DND-41 (cell line): ENCODE measurements at regions not wholly inside any gene's neighbourhood (a gene's known extent, or its start where the extent isn't known, plus 50 kb on each side); places are given as distances from the start of the nearest gene placed in this dataset.

ENCODE experiments used
- ATAC-seq: fragments of 200-7000 bp; cut with Tn5 transposase; 3 replicates; pipeline ENCODE4 v1.9.1; 2021; ENCODE audit warnings: low read depth; ENCODE audit not compliant: insufficient read depth
- DNase-seq: peaks from one replicate; pipeline ENCODE4 v3.0.0-alpha.2; 2020
- H2AFZ ChIP-seq: 2 replicates; pipeline ENCODE4 v1.6.0; 2012; ENCODE audit warnings: low read depth, low read length
- H3K27ac ChIP-seq: 2 replicates; pipeline ENCODE4 v1.5.1; 2012; ENCODE audit warnings: low read length, inconsistent platforms
- H3K27me3 ChIP-seq: fragments of 200-600 bp; sonication (generic); 2 replicates; pipeline ENCODE4 v1.6.0; 2012; ENCODE audit warnings: low read length, mild to moderate bottlenecking, inconsistent platforms; ENCODE audit not compliant: insufficient read depth, poor library complexity
- H3K36me3 ChIP-seq: 2 replicates; pipeline ENCODE4 v1.5.1; 2012; ENCODE audit warnings: low read length, inconsistent platforms; ENCODE audit not compliant: insufficient read depth
- H3K4me1 ChIP-seq: 2 replicates; pipeline ENCODE4 v1.5.1; 2012; ENCODE audit warnings: mild to moderate bottlenecking, low read length; ENCODE audit not compliant: insufficient read depth
- H3K4me2 ChIP-seq: 2 replicates; pipeline ENCODE4 v1.6.0; 2012; ENCODE audit warnings: mild to moderate bottlenecking, moderate library complexity, low read length, inconsistent platforms; ENCODE audit not compliant: insufficient read depth
- H3K4me3 ChIP-seq, 2 experiments: fragments of 200-600 bp in 1 of 2; shearing (Covaris generic) in 1 of 2; 2 replicates each; pipeline ENCODE4 v1.5.1; 2012 to 2016; ENCODE audit warnings: inconsistent platforms in 2 of 2, low read length in 2 of 2, mild to moderate bottlenecking in 2 of 2, low read depth in 1 of 2, moderate library complexity in 1 of 2
- H3K79me2 ChIP-seq: 2 replicates; pipeline ENCODE4 v1.6.0; 2012; ENCODE audit warnings: low read length, inconsistent platforms; ENCODE audit not compliant: insufficient read depth
- H3K9ac ChIP-seq: 2 replicates; pipeline ENCODE4 v1.6.0; 2012; ENCODE audit warnings: low read depth, mild to moderate bottlenecking, inconsistent platforms, low read length, moderate library complexity
- H3K9me3 ChIP-seq: 2 replicates; pipeline ENCODE4 v1.5.1; 2012; ENCODE audit warnings: low read length, moderate library complexity, mild to moderate bottlenecking, inconsistent platforms; ENCODE audit not compliant: insufficient read depth, severe bottlenecking
- H4K20me1 ChIP-seq: 2 replicates; pipeline ENCODE4 v1.6.0; 2012; ENCODE audit warnings: low read length; ENCODE audit not compliant: insufficient read depth
- EZH2 ChIP-seq: IDR thresholded peaks from 3 replicates; pipeline ENCODE4 v1.6.1; 2012; ENCODE audit warnings: borderline replicate concordance, low read depth, mild to moderate bottlenecking, moderate library complexity, low read length, inconsistent platforms; ENCODE audit not compliant: severe bottlenecking
- TF ChIP-seq, protein P1 (sequence below): IDR thresholded peaks from 2 replicates; pipeline ENCODE4 v1.5.1; 2012; ENCODE audit warnings: borderline replicate concordance, low read length, moderate library complexity, mild to moderate bottlenecking; ENCODE audit not compliant: poor library complexity, severe bottlenecking; ENCODE audit errors: extremely low read depth

DNA sequence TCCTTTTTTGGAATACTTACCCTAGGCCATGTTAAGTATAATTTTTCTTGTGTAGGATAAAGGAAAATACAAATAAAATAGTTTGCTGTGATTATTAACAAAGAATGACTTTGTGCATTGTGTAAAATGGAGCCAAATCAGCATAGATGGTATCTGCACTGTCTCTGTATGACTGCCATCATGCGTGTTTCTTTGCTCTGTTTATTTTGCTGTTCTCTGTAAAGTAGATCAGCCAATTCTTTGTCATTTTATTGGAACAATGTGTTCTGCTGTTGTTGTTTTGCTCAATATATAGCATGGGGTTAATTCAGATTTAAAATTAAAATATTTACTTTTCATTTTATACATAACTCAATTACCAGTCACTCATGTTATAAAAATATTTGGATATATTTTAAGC, 181.3 kb upstream of the UBE2E3 start:
- no peak overlapping the region for H3K4me2 ChIP-seq
- H3K4me3 ChIP-seq = no peak overlapping the region
- H4K20me1 ChIP-seq = no peaks in the 10 kb centered on the region
- DNase-seq (no peak), ATAC-seq (no peak)
- no peaks in the 10 kb centered on the region for H3K4me1 ChIP-seq
- H3K79me2 ChIP-seq = no peaks in the 10 kb centered on the region
- no peak overlapping the region for H3K9ac ChIP-seq
- no peaks in the 10 kb centered on the region for H3K27me3 ChIP-seq
- H3K9me3 ChIP-seq = no peaks in the 10 kb centered on the region
- H2AFZ ChIP-seq = no peak overlapping the region
- TF ChIP-seq EZH2 = no peak
- TF ChIP-seq, protein P1, sequence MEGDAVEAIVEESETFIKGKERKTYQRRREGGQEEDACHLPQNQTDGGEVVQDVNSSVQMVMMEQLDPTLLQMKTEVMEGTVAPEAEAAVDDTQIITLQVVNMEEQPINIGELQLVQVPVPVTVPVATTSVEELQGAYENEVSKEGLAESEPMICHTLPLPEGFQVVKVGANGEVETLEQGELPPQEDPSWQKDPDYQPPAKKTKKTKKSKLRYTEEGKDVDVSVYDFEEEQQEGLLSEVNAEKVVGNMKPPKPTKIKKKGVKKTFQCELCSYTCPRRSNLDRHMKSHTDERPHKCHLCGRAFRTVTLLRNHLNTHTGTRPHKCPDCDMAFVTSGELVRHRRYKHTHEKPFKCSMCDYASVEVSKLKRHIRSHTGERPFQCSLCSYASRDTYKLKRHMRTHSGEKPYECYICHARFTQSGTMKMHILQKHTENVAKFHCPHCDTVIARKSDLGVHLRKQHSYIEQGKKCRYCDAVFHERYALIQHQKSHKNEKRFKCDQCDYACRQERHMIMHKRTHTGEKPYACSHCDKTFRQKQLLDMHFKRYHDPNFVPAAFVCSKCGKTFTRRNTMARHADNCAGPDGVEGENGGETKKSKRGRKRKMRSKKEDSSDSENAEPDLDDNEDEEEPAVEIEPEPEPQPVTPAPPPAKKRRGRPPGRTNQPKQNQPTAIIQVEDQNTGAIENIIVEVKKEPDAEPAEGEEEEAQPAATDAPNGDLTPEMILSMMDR = no peak
- H3K27ac ChIP-seq = no peak overlapping the region
- no peaks in the 10 kb centered on the region for H3K36me3 ChIP-seq

DNA sequence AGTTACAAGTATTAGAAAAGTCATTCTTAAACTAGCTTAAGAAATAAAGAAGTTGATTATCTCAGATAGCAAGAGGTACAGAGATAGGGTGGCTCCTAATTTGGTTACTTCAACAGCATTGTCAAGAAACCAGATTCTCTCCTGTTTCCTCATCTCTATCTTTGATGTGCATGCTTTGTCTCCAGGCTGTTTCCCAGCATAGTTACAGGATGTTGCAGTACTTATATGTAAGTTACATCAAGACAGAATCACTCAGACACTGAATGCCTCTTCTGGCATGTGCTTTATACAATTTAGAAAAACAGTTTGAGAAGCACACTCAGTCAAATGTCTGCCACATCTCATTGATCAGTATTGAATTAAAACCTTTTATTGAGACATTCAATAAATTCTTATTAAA, 189.5 kb upstream of the UBE2E3 start:
- no peaks in the 10 kb centered on the region for H3K9me3 ChIP-seq
- H4K20me1 ChIP-seq = no peaks in the 10 kb centered on the region
- ATAC-seq = no peak
- H3K9ac ChIP-seq = no peak overlapping the region
- no peak for TF ChIP-seq EZH2
- TF ChIP-seq, protein P1 = no peak
- no peak overlapping the region for H3K4me2 ChIP-seq
- no peaks in the 10 kb centered on the region for H3K36me3 ChIP-seq
- no peaks in the 10 kb centered on the region for H3K4me1 ChIP-seq
- H2AFZ ChIP-seq = no peak overlapping the region
- H3K79me2 ChIP-seq = no peaks in the 10 kb centered on the region
- no peak overlapping the region for H3K27ac ChIP-seq
- DNase-seq = no peak
- peaks cover 4% of the 10 kb centered on the region for H3K27me3 ChIP-seq
- H3K4me3 ChIP-seq = no peak overlapping the region

DNA sequence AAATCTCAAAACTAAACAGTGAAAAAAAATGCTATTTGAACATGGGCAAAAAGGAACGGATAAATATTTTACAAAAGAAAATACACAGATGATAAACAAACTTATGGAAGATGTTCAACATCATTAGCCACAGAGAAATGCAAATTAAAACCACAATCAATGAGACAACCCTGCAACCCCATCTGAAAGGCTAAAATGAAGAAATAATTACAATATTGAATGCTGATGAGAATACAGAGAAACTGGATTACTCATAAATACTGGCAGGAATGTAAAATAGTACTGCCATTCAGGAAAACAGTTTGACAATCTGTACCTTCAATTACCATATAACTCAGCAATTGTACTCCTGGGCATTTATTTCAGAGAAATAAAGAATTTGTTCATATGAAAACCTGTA, 193.1 kb upstream of the UBE2E3 start:
- no peaks in the 10 kb centered on the region for H3K79me2 ChIP-seq
- no peak overlapping the region for H3K27ac ChIP-seq
- ATAC-seq (no peak), DNase-seq (no peak)
- no peaks in the 10 kb centered on the region for H3K9me3 ChIP-seq
- no peak overlapping the region for H3K4me3 ChIP-seq
- H3K4me2 ChIP-seq = no peak overlapping the region
- H3K9ac ChIP-seq = no peak overlapping the region
- H3K36me3 ChIP-seq = no peaks in the 10 kb centered on the region
- no peak overlapping the region for H2AFZ ChIP-seq
- no peaks in the 10 kb centered on the region for H3K4me1 ChIP-seq
- peaks cover 4% of the 10 kb centered on the region for H3K27me3 ChIP-seq
- no peak for TF ChIP-seq EZH2
- TF ChIP-seq, protein P1 = no peak
- no peaks in the 10 kb centered on the region for H4K20me1 ChIP-seq

DNA sequence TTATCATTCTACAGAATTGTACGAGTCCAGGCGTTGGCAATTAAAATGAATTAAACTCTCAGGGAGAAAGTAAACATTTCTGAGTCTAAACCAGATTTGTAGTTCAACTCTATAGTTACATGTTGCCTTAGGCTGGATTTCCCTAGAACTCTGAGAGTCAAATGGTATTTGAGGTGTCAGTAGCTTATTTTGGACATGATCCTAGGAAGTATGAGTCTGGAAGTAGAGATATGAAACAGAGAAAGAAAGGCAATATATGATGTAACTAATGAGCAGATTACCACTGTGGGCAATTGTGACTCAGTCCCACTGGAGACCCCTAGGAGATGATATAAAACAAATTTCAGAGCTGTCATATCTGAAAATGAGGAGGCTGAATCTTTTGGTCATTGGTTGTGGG, 199.1 kb upstream of the UBE2E3 start:
- H3K27ac ChIP-seq = no peak overlapping the region
- no peaks in the 10 kb centered on the region for H3K36me3 ChIP-seq
- no peak for DNase-seq
- H2AFZ ChIP-seq = no peak overlapping the region
- no peaks in the 10 kb centered on the region for H3K27me3 ChIP-seq
- no peaks in the 10 kb centered on the region for H3K79me2 ChIP-seq
- ATAC-seq = no peak
- no peaks in the 10 kb centered on the region for H3K9me3 ChIP-seq
- H3K4me2 ChIP-seq = no peak overlapping the region
- no peaks in the 10 kb centered on the region for H4K20me1 ChIP-seq
- no peak overlapping the region for H3K9ac ChIP-seq
- H3K4me3 ChIP-seq = no peak overlapping the region
- no peaks in the 10 kb centered on the region for H3K4me1 ChIP-seq
- TF ChIP-seq EZH2 = no peak
- TF ChIP-seq, protein P1 = no peak
